HEK293 (cell line): ENCODE measurements at regions not wholly inside any gene's neighbourhood (a gene's known extent, or its start where the extent isn't known, plus 50 kb on each side); places are given as distances from the start of the nearest gene placed in this dataset.

Experiments
- SP3 ChIP-seq: fragments of 450-650 bp; formaldehyde crosslinking; IDR thresholded peaks from 2 replicates; pipeline ENCODE4 v1.5.1; 2016; ENCODE audit warnings: missing biosample characterization, missing genetic modification characterization
- ZBTB8A ChIP-seq: fragments of 450-650 bp; formaldehyde crosslinking; IDR thresholded peaks from 2 replicates; pipeline ENCODE4 v1.5.1; 2016; ENCODE audit warnings: missing biosample characterization, missing genetic modification characterization
- ZNF202 ChIP-seq: fragments of 450-650 bp; formaldehyde crosslinking; IDR thresholded peaks from 2 replicates; pipeline ENCODE4 v1.5.1; 2016; ENCODE audit warnings: missing biosample characterization, missing genetic modification characterization, borderline replicate concordance
- ZSCAN16 ChIP-seq: fragments of 450-650 bp; formaldehyde crosslinking; IDR thresholded peaks from 2 replicates; pipeline ENCODE4 v1.5.1; 2016; ENCODE audit warnings: missing biosample characterization, missing genetic modification characterization
- TF ChIP-seq, protein P1 (sequence below): fragments of 450-650 bp; formaldehyde crosslinking; IDR thresholded peaks from 2 replicates; pipeline ENCODE4 v1.5.1; 2016; ENCODE audit warnings: missing biosample characterization, missing genetic modification characterization
- TF ChIP-seq, protein P2 (sequence below): fragments of 450-650 bp; formaldehyde crosslinking; optimal IDR thresholded peaks from 2 replicates; pipeline ENCODE3; 2016; ENCODE audit warnings: missing biosample characterization, mild to moderate bottlenecking, missing genetic modification characterization
- TF ChIP-seq, protein P3 (sequence below): fragments of 450-650 bp; formaldehyde crosslinking; IDR thresholded peaks from 2 replicates; pipeline ENCODE4 v1.5.1; 2016; ENCODE audit warnings: missing biosample characterization, missing genetic modification characterization
- TF ChIP-seq, protein P4 (sequence below): fragments of 450-650 bp; formaldehyde crosslinking; IDR thresholded peaks from 2 replicates; pipeline ENCODE4 v1.5.0; 2017; ENCODE audit warnings: missing biosample characterization, missing genetic modification characterization, borderline replicate concordance

DNA sequence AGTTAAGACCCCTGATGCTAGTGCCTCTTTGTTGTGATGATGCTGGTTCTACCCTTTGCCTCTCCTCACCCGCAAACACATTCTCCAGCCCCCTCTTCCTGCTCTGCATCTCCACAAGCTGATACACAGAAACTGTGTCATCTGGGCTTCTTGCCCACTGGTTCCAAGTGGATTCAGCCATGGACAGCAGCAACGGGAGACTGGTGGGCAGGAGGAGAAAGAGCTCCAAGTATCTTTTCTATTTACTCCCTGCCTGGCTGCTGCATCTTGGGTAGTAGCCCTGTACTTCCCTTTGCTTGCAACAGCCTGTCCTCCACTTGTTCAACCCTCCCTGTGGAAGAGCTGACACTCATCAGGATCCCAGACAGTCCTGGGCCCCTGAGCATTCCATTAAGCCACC lies 655.1 kb upstream of the RAB6C start:
- no peak for TF ChIP-seq ZSCAN16 (tag by site-specific recombination)
- TF ChIP-seq, protein P1, sequence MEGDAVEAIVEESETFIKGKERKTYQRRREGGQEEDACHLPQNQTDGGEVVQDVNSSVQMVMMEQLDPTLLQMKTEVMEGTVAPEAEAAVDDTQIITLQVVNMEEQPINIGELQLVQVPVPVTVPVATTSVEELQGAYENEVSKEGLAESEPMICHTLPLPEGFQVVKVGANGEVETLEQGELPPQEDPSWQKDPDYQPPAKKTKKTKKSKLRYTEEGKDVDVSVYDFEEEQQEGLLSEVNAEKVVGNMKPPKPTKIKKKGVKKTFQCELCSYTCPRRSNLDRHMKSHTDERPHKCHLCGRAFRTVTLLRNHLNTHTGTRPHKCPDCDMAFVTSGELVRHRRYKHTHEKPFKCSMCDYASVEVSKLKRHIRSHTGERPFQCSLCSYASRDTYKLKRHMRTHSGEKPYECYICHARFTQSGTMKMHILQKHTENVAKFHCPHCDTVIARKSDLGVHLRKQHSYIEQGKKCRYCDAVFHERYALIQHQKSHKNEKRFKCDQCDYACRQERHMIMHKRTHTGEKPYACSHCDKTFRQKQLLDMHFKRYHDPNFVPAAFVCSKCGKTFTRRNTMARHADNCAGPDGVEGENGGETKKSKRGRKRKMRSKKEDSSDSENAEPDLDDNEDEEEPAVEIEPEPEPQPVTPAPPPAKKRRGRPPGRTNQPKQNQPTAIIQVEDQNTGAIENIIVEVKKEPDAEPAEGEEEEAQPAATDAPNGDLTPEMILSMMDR = no peak
- TF ChIP-seq, protein P2, sequence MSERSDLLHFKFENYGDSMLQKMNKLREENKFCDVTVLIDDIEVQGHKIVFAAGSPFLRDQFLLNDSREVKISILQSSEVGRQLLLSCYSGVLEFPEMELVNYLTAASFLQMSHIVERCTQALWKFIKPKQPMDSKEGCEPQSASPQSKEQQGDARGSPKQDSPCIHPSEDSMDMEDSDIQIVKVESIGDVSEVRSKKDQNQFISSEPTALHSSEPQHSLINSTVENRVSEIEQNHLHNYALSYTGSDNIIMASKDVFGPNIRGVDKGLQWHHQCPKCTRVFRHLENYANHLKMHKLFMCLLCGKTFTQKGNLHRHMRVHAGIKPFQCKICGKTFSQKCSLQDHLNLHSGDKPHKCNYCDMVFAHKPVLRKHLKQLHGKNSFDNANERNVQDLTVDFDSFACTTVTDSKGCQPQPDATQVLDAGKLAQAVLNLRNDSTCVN (tag by site-specific recombination) = no peak
- TF ChIP-seq, protein P3, sequence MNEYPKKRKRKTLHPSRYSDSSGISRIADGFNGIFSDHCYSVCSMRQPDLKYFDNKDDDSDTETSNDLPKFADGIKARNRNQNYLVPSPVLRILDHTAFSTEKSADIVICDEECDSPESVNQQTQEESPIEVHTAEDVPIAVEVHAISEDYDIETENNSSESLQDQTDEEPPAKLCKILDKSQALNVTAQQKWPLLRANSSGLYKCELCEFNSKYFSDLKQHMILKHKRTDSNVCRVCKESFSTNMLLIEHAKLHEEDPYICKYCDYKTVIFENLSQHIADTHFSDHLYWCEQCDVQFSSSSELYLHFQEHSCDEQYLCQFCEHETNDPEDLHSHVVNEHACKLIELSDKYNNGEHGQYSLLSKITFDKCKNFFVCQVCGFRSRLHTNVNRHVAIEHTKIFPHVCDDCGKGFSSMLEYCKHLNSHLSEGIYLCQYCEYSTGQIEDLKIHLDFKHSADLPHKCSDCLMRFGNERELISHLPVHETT (tag by site-specific recombination) = no peak
- TF ChIP-seq, protein P4, sequence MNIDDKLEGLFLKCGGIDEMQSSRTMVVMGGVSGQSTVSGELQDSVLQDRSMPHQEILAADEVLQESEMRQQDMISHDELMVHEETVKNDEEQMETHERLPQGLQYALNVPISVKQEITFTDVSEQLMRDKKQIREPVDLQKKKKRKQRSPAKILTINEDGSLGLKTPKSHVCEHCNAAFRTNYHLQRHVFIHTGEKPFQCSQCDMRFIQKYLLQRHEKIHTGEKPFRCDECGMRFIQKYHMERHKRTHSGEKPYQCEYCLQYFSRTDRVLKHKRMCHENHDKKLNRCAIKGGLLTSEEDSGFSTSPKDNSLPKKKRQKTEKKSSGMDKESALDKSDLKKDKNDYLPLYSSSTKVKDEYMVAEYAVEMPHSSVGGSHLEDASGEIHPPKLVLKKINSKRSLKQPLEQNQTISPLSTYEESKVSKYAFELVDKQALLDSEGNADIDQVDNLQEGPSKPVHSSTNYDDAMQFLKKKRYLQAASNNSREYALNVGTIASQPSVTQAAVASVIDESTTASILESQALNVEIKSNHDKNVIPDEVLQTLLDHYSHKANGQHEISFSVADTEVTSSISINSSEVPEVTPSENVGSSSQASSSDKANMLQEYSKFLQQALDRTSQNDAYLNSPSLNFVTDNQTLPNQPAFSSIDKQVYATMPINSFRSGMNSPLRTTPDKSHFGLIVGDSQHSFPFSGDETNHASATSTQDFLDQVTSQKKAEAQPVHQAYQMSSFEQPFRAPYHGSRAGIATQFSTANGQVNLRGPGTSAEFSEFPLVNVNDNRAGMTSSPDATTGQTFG (tag by site-specific recombination) = no peak
- TF ChIP-seq ZBTB8A (tag by site-specific recombination) = no peak
- TF ChIP-seq SP3 (tag by site-specific recombination) = no peak
- no peak for TF ChIP-seq ZNF202
